ENCODE measurements at regions not wholly inside any gene's neighbourhood (a gene's known extent, or its start where the extent isn't known, plus 50 kb on each side); places are given as distances from the start of the nearest gene placed in this dataset.

- no peak overlapping the region for H3K9ac ChIP-seq (ENCODE audit: low read depth, low read length)
- no peaks in the 10 kb centered on the region for H3K9me3 ChIP-seq (ENCODE audit: control insufficient read depth, insufficient read depth, low read length)
- no peaks in the 10 kb centered on the region for H3K4me1 ChIP-seq (ENCODE audit: insufficient read depth, low read length)
- no peaks in the 10 kb centered on the region for H3K36me3 ChIP-seq (ENCODE audit: insufficient read depth, low read length)
These were observed 264.2 kb downstream of the USP25 start for GRCh38 chr21:15993951-15994350.

GRCh38 chr21:15999741-16000140, 270.0 kb downstream of the USP25 start:
- Histone ChIP-seq H3K9ac (ENCODE audit: low read depth, low read length) (no peak overlapping the region), H3K4me1 (ENCODE audit: insufficient read depth, low read length) (no peaks in the 10 kb centered on the region), H3K36me3 (ENCODE audit: insufficient read depth, low read length) (no peaks in the 10 kb centered on the region), H3K9me3 (ENCODE audit: control insufficient read depth, insufficient read depth, low read length) (no peaks in the 10 kb centered on the region)

- H3K9me3 ChIP-seq (ENCODE audit: control insufficient read depth, insufficient read depth, low read length): no peaks in the 10 kb centered on the region
These were observed 273.2 kb downstream of the USP25 start for GRCh38 chr21:16002874-16003466.

GRCh38 chr21:16004086-16004485, 274.3 kb downstream of the USP25 start:
- no peaks in the 10 kb centered on the region for H3K36me3 ChIP-seq (ENCODE audit: insufficient read depth, low read length)
- no peak overlapping the region for H3K9ac ChIP-seq (ENCODE audit: low read depth, low read length)
- no peaks in the 10 kb centered on the region for H3K9me3 ChIP-seq (ENCODE audit: control insufficient read depth, insufficient read depth, low read length)
- H3K4me1 ChIP-seq (ENCODE audit: insufficient read depth, low read length): no peaks in the 10 kb centered on the region

More at GRCh38 chr21:16002874-16003466, 273.2 kb downstream of the USP25 start:
- Histone ChIP-seq H3K4me1 (ENCODE audit: insufficient read depth, low read length) (no peaks in the 10 kb centered on the region), H3K36me3 (ENCODE audit: insufficient read depth, low read length) (no peaks in the 10 kb centered on the region), H3K9ac (ENCODE audit: low read depth, low read length) (no peak overlapping the region)

- Histone ChIP-seq H3K36me3 (ENCODE audit: insufficient read depth, low read length) (no peaks in the 10 kb centered on the region), H3K9me3 (ENCODE audit: control insufficient read depth, insufficient read depth, low read length) (no peaks in the 10 kb centered on the region), H3K9ac (ENCODE audit: low read depth, low read length) (no peak overlapping the region), H3K4me1 (ENCODE audit: insufficient read depth, low read length) (no peaks in the 10 kb centered on the region)
These were observed 274.7 kb downstream of the USP25 start for GRCh38 chr21:16004523-16004922.

GRCh38 chr21:16005996-16006395, 276.2 kb downstream of the USP25 start:
- H3K36me3 ChIP-seq (ENCODE audit: insufficient read depth, low read length): no peaks in the 10 kb centered on the region
- no peaks in the 10 kb centered on the region for H3K4me1 ChIP-seq (ENCODE audit: insufficient read depth, low read length)
- H3K9ac ChIP-seq (ENCODE audit: low read depth, low read length): no peak overlapping the region

GRCh38 chr21:16007943-16008342, 278.2 kb downstream of the USP25 start:
- H3K4me1 ChIP-seq (ENCODE audit: insufficient read depth, low read length): no peaks in the 10 kb centered on the region
- H3K36me3 ChIP-seq (ENCODE audit: insufficient read depth, low read length): no peaks in the 10 kb centered on the region
- H3K9ac ChIP-seq (ENCODE audit: low read depth, low read length): no peak overlapping the region
- H3K9me3 ChIP-seq (ENCODE audit: control insufficient read depth, insufficient read depth, low read length): no peaks in the 10 kb centered on the region

More at GRCh38 chr21:16005996-16006395, 276.2 kb downstream of the USP25 start:
- H3K9me3 ChIP-seq (ENCODE audit: control insufficient read depth, insufficient read depth, low read length): no peaks in the 10 kb centered on the region

- H3K4me1 ChIP-seq (ENCODE audit: insufficient read depth, low read length): no peaks in the 10 kb centered on the region
- H3K36me3 ChIP-seq (ENCODE audit: insufficient read depth, low read length): no peaks in the 10 kb centered on the region
- H3K9me3 ChIP-seq (ENCODE audit: control insufficient read depth, insufficient read depth, low read length): no peaks in the 10 kb centered on the region
- H3K9ac ChIP-seq (ENCODE audit: low read depth, low read length): no peak overlapping the region
These were observed 281.9 kb downstream of the USP25 start for GRCh38 chr21:16011719-16012118.

GRCh38 chr21:16013570-16013969, 283.8 kb downstream of the USP25 start:
- H3K4me1 ChIP-seq (ENCODE audit: insufficient read depth, low read length): no peaks in the 10 kb centered on the region
- no peaks in the 10 kb centered on the region for H3K9me3 ChIP-seq (ENCODE audit: control insufficient read depth, insufficient read depth, low read length)
- no peaks in the 10 kb centered on the region for H3K36me3 ChIP-seq (ENCODE audit: insufficient read depth, low read length)
- no peak overlapping the region for H3K9ac ChIP-seq (ENCODE audit: low read depth, low read length)

- Histone ChIP-seq H3K4me1 (ENCODE audit: insufficient read depth, low read length) (no peaks in the 10 kb centered on the region), H3K36me3 (ENCODE audit: insufficient read depth, low read length) (no peaks in the 10 kb centered on the region), H3K9me3 (ENCODE audit: control insufficient read depth, insufficient read depth, low read length) (no peaks in the 10 kb centered on the region), H3K9ac (ENCODE audit: low read depth, low read length) (no peak overlapping the region)
These were observed 291.1 kb downstream of the USP25 start for GRCh38 chr21:16020878-16021277.

GRCh38 chr21:16022116-16022515, 292.3 kb downstream of the USP25 start:
- no peaks in the 10 kb centered on the region for H3K9me3 ChIP-seq (ENCODE audit: control insufficient read depth, insufficient read depth, low read length)
- H3K36me3 ChIP-seq (ENCODE audit: insufficient read depth, low read length): no peaks in the 10 kb centered on the region
- H3K9ac ChIP-seq (ENCODE audit: low read depth, low read length): no peak overlapping the region
- H3K4me1 ChIP-seq (ENCODE audit: insufficient read depth, low read length): no peaks in the 10 kb centered on the region

GRCh38 chr21:16022921-16023320, 293.1 kb downstream of the USP25 start:
- no peak overlapping the region for H3K9ac ChIP-seq (ENCODE audit: low read depth, low read length)
- no peaks in the 10 kb centered on the region for H3K9me3 ChIP-seq (ENCODE audit: control insufficient read depth, insufficient read depth, low read length)
- no peaks in the 10 kb centered on the region for H3K36me3 ChIP-seq (ENCODE audit: insufficient read depth, low read length)
- H3K4me1 ChIP-seq (ENCODE audit: insufficient read depth, low read length): no peaks in the 10 kb centered on the region

- Histone ChIP-seq H3K36me3 (ENCODE audit: insufficient read depth, low read length) (no peaks in the 10 kb centered on the region), H3K9ac (ENCODE audit: low read depth, low read length) (no peak overlapping the region), H3K4me1 (ENCODE audit: insufficient read depth, low read length) (no peaks in the 10 kb centered on the region), H3K9me3 (ENCODE audit: control insufficient read depth, insufficient read depth, low read length) (no peaks in the 10 kb centered on the region)
These were observed 298.4 kb downstream of the USP25 start for GRCh38 chr21:16028142-16028541.

- H3K9me3 ChIP-seq (ENCODE audit: control insufficient read depth, insufficient read depth, low read length): no peaks in the 10 kb centered on the region
- no peaks in the 10 kb centered on the region for H3K4me1 ChIP-seq (ENCODE audit: insufficient read depth, low read length)
- no peaks in the 10 kb centered on the region for H3K36me3 ChIP-seq (ENCODE audit: insufficient read depth, low read length)
- no peak overlapping the region for H3K9ac ChIP-seq (ENCODE audit: low read depth, low read length)
These were observed 299.2 kb downstream of the USP25 start for GRCh38 chr21:16028941-16029464.

GRCh38 chr21:16033193-16033592, 303.4 kb downstream of the USP25 start:
- Histone ChIP-seq H3K9ac (ENCODE audit: low read depth, low read length) (no peak overlapping the region), H3K4me1 (ENCODE audit: insufficient read depth, low read length) (no peaks in the 10 kb centered on the region), H3K9me3 (ENCODE audit: control insufficient read depth, insufficient read depth, low read length) (no peaks in the 10 kb centered on the region), H3K36me3 (ENCODE audit: insufficient read depth, low read length) (no peaks in the 10 kb centered on the region)

Measured in ES-I3 (cell line).